K562 (cell line): ENCODE measurements at regions not wholly inside any gene's neighbourhood (a gene's known extent, or its start where the extent isn't known, plus 50 kb on each side); places are given as distances from the start of the nearest gene placed in this dataset.

ENCODE experiments used
- CTCF ChIP-seq, 3 experiments: IDR thresholded peaks in 2 of 3; conservative IDR thresholded peaks in 1 of 3; 2 replicates each; pipeline ENCODE4 v1.5.1; 2011 to 2012; ENCODE audit warnings: low read length in 3 of 3, mild to moderate bottlenecking in 3 of 3, control low read depth in 2 of 3, improper control_type of control experiment in 1 of 3, inconsistent platforms in 1 of 3, low read depth in 1 of 3, mixed read lengths in 1 of 3, moderate library complexity in 1 of 3; ENCODE audit not compliant: insufficient read depth in 2 of 3
- JUN ChIP-seq, 2 experiments: sonication (generic) in 1 of 2; formaldehyde crosslinking in 1 of 2; IDR thresholded peaks; 2 replicates each; pipeline versions ENCODE4 v1.6.1 to v1.8.0; 2012 to 2022; ENCODE audit warnings: borderline replicate concordance in 2 of 2, mild to moderate bottlenecking in 2 of 2, improper control_type of control experiment in 1 of 2, low read depth in 1 of 2, low read length in 1 of 2, missing genetic modification reagents in 1 of 2
- SP1 ChIP-seq: sonication (generic); formaldehyde crosslinking; IDR thresholded peaks from 2 replicates; pipeline ENCODE4 v1.8.1; 2022; ENCODE audit warnings: mild to moderate bottlenecking, missing genetic modification reagents
- SREBF1 ChIP-seq: fragments of 150-350 bp; IDR thresholded peaks from 2 replicates; pipeline ENCODE4 v1.6.1; 2014; ENCODE audit warnings: antibody characterized with exemption, low read depth, low read length, borderline replicate concordance
- SRF ChIP-seq, 2 experiments: fragments of 250-450, 450-650 bp in 1 of 2; sonication (Bioruptor Pico) in 1 of 2; sonication (generic) in 1 of 2; formaldehyde crosslinking; IDR thresholded peaks; 2 replicates each; pipeline versions ENCODE4 v1.5.0 to v1.5.1; 2020 to 2022; ENCODE audit warnings: mild to moderate bottlenecking in 1 of 2, missing genetic modification reagents in 1 of 2
- ZBTB1 ChIP-seq: sonication (generic); formaldehyde crosslinking; IDR thresholded peaks from 2 replicates; pipeline ENCODE4 v1.8.1; 2023; ENCODE audit warnings: missing genetic modification reagents, low read depth, mild to moderate bottlenecking, borderline replicate concordance

GRCh38 chr17:79204261-79204660 is 129.6 kb downstream of the ENGASE start:
- no peak for TF ChIP-seq SP1
- no peak for TF ChIP-seq JUN (IDR thresholded peaks at IDR 0.05; ENCODE audit: borderline replicate concordance, low read depth, low read length)
- TF ChIP-seq JUN (CRISPR knock-in tag; IDR thresholded peaks at IDR 0.05; ENCODE audit: borderline replicate concordance) = no peak
- no peak for TF ChIP-seq ZBTB1 (CRISPR knock-in tag)
- TF ChIP-seq CTCF (IDR thresholded peaks at IDR 0.05 in 2 of 3, conservative IDR thresholded peaks at IDR 0.05 in 1 of 3; ENCODE audit: insufficient read depth in 2 of 3, low read depth in 1 of 3, low read length in 3 of 3) = no peak
- TF ChIP-seq SRF (CRISPR knock-in tag; IDR thresholded peaks at IDR 0.05) = no peak
- TF ChIP-seq SREBF1 = no peak
